PC-9 (cell line): ENCODE measurements at regions not wholly inside any gene's neighbourhood (a gene's known extent, or its start where the extent isn't known, plus 50 kb on each side); places are given as distances from the start of the nearest gene placed in this dataset.

ENCODE experiments used
- CTCF ChIP-seq: fragments of 200-600 bp; sonication (generic); conservative IDR thresholded peaks from 2 replicates; pipeline ENCODE4 v1.6.1; 2017; ENCODE audit warnings: mixed run types, antibody characterized with exemption, mild to moderate bottlenecking, moderate library complexity
- EZH2 ChIP-seq: fragments of 200-600 bp; sonication (generic); IDR thresholded peaks from 2 replicates; pipeline ENCODE4 v1.8.0; 2017; ENCODE audit warnings: antibody characterized with exemption, low read depth

DNA sequence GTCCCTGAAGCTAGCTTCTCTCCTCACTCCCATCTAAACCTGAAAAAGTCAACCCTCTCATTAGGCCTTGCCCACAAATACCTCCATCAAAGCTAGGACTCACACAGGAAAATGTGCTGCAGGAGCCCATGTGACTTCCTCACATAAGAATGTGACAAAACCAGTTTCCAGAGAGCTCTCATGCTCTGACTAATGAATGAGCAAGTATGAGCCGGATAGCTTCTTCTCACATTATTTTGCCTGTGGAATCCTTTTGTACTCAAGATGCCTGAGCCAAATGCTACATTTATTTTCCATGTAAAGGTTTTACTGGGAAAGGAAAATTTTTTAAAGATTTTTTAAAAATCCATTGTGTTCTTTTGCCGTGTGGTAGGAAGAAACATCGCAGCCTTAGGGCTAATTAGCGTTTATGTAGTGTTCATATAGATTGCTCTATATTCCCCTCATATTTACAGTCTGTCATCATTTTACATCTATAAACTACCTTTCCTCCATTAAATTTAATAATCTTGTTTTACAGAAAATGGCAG, 68.6 kb upstream of the CCN6 start:
- TF ChIP-seq CTCF, result no peak
- no peak for TF ChIP-seq EZH2
